Ishikawa (cell line): ENCODE measurements at regions not wholly inside any gene's neighbourhood (a gene's known extent, or its start where the extent isn't known, plus 50 kb on each side); places are given as distances from the start of the nearest gene placed in this dataset.

Experiments used
- CEBPB ChIP-seq: IDR thresholded peaks from 2 replicates; pipeline ENCODE4 v1.6.1; 2012
- CREB1 ChIP-seq: IDR thresholded peaks from 2 replicates; pipeline ENCODE4 v1.6.1; 2012; ENCODE audit warnings: low read depth
- EGR1 ChIP-seq: IDR thresholded peaks from 2 replicates; pipeline ENCODE4 v1.6.1; 2012
- EP300 ChIP-seq: IDR thresholded peaks from 2 replicates; pipeline ENCODE4 v1.6.1; 2012; ENCODE audit warnings: borderline replicate concordance
- MAX ChIP-seq: IDR thresholded peaks from 2 replicates; pipeline ENCODE4 v1.6.1; 2012
- NFIC ChIP-seq: IDR thresholded peaks from 2 replicates; pipeline ENCODE4 v1.6.1; 2012
- RAD21 ChIP-seq: IDR thresholded peaks from 2 replicates; pipeline ENCODE4 v1.6.1; 2012; ENCODE audit warnings: low read depth
- REST ChIP-seq: IDR thresholded peaks from 2 replicates; pipeline ENCODE4 v1.6.1; 2012; ENCODE audit warnings: low read depth, mild to moderate bottlenecking
- TAF1 ChIP-seq: IDR thresholded peaks from 2 replicates; pipeline ENCODE4 v1.6.1; 2012; ENCODE audit warnings: low read depth, mild to moderate bottlenecking
- TEAD4 ChIP-seq: IDR thresholded peaks from 2 replicates; pipeline ENCODE4 v1.6.1; 2012
- USF1 ChIP-seq: IDR thresholded peaks from 2 replicates; pipeline ENCODE4 v1.6.1; 2012
- YY1 ChIP-seq: IDR thresholded peaks from 2 replicates; pipeline ENCODE4 v1.6.1; 2012; ENCODE audit warnings: low read depth
- ZBTB7A ChIP-seq: IDR thresholded peaks from 2 replicates; pipeline ENCODE4 v1.6.1; 2012; ENCODE audit warnings: low read depth

DNA sequence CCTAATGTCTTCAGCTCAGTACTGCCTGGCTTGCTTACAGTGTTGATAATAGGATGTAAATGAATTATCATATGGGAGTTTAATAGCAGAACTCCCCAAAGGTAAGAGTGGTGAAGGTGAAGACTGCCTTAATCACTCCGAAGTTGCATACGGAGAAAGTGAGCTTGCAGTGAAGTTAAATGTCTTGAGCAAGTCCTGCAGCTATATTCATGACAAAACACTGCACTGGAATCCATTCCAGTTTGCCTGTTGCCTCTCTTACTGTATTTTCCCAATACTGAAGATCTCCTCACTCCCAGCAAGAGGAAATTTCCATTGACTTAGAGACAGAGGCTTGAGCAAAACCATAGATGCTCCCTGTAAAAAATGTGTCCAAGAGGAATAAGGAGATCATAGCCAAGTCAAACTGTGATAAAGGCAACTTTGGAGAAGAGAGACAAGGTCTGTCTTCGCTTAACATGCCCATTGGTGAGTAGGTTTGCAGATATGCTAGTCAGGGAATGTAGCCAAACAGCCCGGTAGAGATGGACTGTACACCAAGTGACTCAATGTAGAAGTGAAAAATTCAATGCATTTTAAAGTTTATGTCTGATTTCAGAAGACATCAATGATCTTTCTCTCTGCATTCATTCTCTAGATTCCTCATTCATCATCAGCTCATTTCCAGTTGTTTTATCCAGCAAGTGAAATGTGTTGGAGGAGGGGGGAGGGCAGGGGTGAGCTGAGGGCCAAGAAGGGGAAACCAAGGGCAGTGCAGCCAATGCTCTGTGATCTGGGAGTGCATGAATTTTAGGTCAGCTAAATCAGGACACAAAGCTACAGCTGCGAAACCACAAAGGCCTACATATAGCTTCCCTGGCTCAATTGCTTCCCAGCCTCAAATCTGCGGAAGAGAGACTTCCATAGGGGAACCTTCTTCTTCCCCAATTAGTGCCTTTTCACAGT, 667.1 kb upstream of the NR2F2 start:
- TF ChIP-seq EP300 (no peak), TEAD4 (no peak), TAF1 (no peak), YY1 (no peak), MAX (no peak), CEBPB (no peak), REST (no peak), NFIC (no peak), RAD21 (no peak), USF1 (no peak), CREB1 (no peak), EGR1 (no peak), ZBTB7A (no peak)
